Panc1 (cell line): ENCODE measurements at regions not wholly inside any gene's neighbourhood (a gene's known extent, or its start where the extent isn't known, plus 50 kb on each side); places are given as distances from the start of the nearest gene placed in this dataset.

Experiments
- POLR2AphosphoS5 ChIP-seq: IDR thresholded peaks from 2 replicates; pipeline ENCODE4 v1.6.1; 2012; ENCODE audit warnings: mild to moderate bottlenecking, low read depth, low read length, moderate library complexity
- TCF7L2 ChIP-seq: IDR thresholded peaks from 2 replicates; pipeline ENCODE4 v1.6.1; 2011; ENCODE audit warnings: mild to moderate bottlenecking, low read depth, low read length, inconsistent platforms
- TF ChIP-seq, protein P1 (sequence below): fragments of 450-650 bp; IDR thresholded peaks from 2 replicates; pipeline ENCODE4 v1.5.1; 2017; ENCODE audit warnings: mild to moderate bottlenecking

DNA sequence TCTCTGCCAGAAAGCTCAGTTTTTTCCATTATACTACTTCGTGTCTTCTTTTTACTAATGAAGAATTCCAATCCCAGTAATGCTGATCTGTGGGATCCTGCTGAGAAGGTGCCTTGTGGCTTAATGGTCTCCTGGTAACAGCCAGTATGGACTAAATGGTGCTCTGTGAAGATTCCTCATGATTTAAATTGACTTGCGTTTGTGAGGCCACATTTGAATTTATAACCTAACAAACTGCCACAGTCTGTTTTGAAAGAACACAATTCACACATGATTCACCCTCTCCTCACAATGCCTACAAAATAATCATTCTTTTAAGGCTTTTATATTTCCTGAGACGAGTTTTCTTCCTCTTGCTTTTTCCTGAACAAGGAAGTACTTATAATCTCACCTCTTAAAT lies 140.0 kb downstream of the MBL2 start:
- TF ChIP-seq TCF7L2 (no peak), POLR2AphosphoS5 (no peak)
- TF ChIP-seq, protein P1, sequence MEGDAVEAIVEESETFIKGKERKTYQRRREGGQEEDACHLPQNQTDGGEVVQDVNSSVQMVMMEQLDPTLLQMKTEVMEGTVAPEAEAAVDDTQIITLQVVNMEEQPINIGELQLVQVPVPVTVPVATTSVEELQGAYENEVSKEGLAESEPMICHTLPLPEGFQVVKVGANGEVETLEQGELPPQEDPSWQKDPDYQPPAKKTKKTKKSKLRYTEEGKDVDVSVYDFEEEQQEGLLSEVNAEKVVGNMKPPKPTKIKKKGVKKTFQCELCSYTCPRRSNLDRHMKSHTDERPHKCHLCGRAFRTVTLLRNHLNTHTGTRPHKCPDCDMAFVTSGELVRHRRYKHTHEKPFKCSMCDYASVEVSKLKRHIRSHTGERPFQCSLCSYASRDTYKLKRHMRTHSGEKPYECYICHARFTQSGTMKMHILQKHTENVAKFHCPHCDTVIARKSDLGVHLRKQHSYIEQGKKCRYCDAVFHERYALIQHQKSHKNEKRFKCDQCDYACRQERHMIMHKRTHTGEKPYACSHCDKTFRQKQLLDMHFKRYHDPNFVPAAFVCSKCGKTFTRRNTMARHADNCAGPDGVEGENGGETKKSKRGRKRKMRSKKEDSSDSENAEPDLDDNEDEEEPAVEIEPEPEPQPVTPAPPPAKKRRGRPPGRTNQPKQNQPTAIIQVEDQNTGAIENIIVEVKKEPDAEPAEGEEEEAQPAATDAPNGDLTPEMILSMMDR = no peak
